ENCODE measurements at regions not wholly inside any gene's neighbourhood (a gene's known extent, or its start where the extent isn't known, plus 50 kb on each side); places are given as distances from the start of the nearest gene placed in this dataset.

GRCh38 chr16:23008041-23008440, 141.2 kb downstream of the USP31 start:
- no peak overlapping the region for H2AFZ ChIP-seq (ENCODE audit: low read length)
- H3K9me3 ChIP-seq (ENCODE audit: insufficient read depth in 2 of 2, low read depth in 1 of 2, low read length in 1 of 2), result no peaks in the 10 kb centered on the region
- H3K79me2 ChIP-seq (ENCODE audit: control insufficient read depth in 1 of 2, insufficient read depth in 2 of 2, low read length in 2 of 2), result no peaks in the 10 kb centered on the region
- no peak overlapping the region for H4K91ac ChIP-seq (replicated peaks; ENCODE audit: insufficient read length, low read length)
- no peak overlapping the region for H4K5ac ChIP-seq (ENCODE audit: insufficient read length, low read depth, low read length)
- no peaks in the 10 kb centered on the region for H4K20me1 ChIP-seq (replicated peaks in 1 of 2; ENCODE audit: control insufficient read depth in 1 of 2, insufficient read depth in 2 of 2, low read length in 2 of 2)
- no peak for FAIRE-seq
- no peak overlapping the region for H2BK20ac ChIP-seq (ENCODE audit: low read length)
- no peak overlapping the region for H2BK5ac ChIP-seq (ENCODE audit: low read depth, low read length)
- no peak overlapping the region for H3K4ac ChIP-seq (replicated peaks; ENCODE audit: insufficient read length, low read depth, low read length)
- H3K18ac ChIP-seq (ENCODE audit: extremely low read depth, low read length), result no peak overlapping the region
- H3K79me1 ChIP-seq (ENCODE audit: low read depth, low read length), result no peaks in the 10 kb centered on the region
- no peaks in the 10 kb centered on the region for H3K27me3 ChIP-seq (replicated peaks in 1 of 4; ENCODE audit: control insufficient read depth in 3 of 4, extremely low read depth in 1 of 4, insufficient read depth in 3 of 4, low read length in 3 of 4)
- 91% methylated on average over 7 of the region's 7 CpGs; no CpG with 5 or more reads in 1 of the 2 experiments for WGBS, 2 experiments (ENCODE audit: extremely low coverage in 1 of 2, insufficient coverage in 1 of 2, insufficient read length in 1 of 2, insufficient replicate concordance in 2 of 2, low coverage in 1 of 2, low lambda C conversion rate in 2 of 2, missing lambda C conversion rate in 1 of 2)
- no peaks in the 10 kb centered on the region for H3K4me1 ChIP-seq (replicated peaks in 1 of 4; ENCODE audit: control insufficient read depth in 3 of 4, insufficient read depth in 4 of 4, low read length in 3 of 4)
- ChIA-PET CTCF (ENCODE audit: partially characterized antibody) (interaction anchor here (1.2 to 1.3 kb wide), 2 partner anchors 9 to 31 kb away, joined by 3 to 4 read pairs; no protein-coding TSS in a partner anchor), POLR2A (ENCODE audit: partially characterized antibody) (no interaction called here)
- H2BK12ac ChIP-seq (ENCODE audit: low read depth, low read length), result no peak overlapping the region
- H3K56ac ChIP-seq (replicated peaks; ENCODE audit: insufficient read length, low read depth, low read length), result no peak overlapping the region
- H2BK120ac ChIP-seq (replicated peaks; ENCODE audit: low read depth, low read length), result no peak overlapping the region
- no peak overlapping the region for H3K9ac ChIP-seq (replicated peaks in 1 of 4; ENCODE audit: extremely low read depth in 1 of 4, low read depth in 3 of 4, low read length in 3 of 4)
- H2BK15ac ChIP-seq (ENCODE audit: low read length), result no peak overlapping the region
- H3K36me3 ChIP-seq (ENCODE audit: control insufficient read depth in 2 of 4, insufficient read depth in 4 of 4, low read length in 3 of 4), result no peaks in the 10 kb centered on the region
- H3K27ac ChIP-seq (ENCODE audit: low read depth, low read length), result no peak overlapping the region
- no peak overlapping the region for H4K8ac ChIP-seq (ENCODE audit: extremely low read depth, insufficient read depth, low read length)
- no peak overlapping the region for H3K14ac ChIP-seq (ENCODE audit: insufficient read length)
- H3K4me3 ChIP-seq (ENCODE audit: extremely low read depth in 1 of 4, insufficient read depth in 2 of 4, low read depth in 3 of 4, low read length in 4 of 4), result no peak overlapping the region
- H3K23me2 ChIP-seq (ENCODE audit: low read depth, low read length), result no peaks in the 10 kb centered on the region
- H3K4me2 ChIP-seq (ENCODE audit: insufficient read depth in 1 of 2, low read depth in 2 of 2, low read length in 2 of 2), result no peak overlapping the region
- no peak overlapping the region for H3K23ac ChIP-seq (ENCODE audit: insufficient read length)
- DNase-seq (ENCODE audit: low read depth in 1 of 2, low spot score in 2 of 2), result no peak
- no peak overlapping the region for H2AK5ac ChIP-seq (ENCODE audit: low read depth, low read length)
- TF ChIP-seq SUZ12 (IDR thresholded peaks at IDR 0.05; ENCODE audit: low read length) (no peak), EP300 (IDR thresholded peaks at IDR 0.05; ENCODE audit: borderline replicate concordance in 1 of 2, low read depth in 2 of 2, low read length in 2 of 2) (no peak), FOSL1 (IDR thresholded peaks at IDR 0.05; ENCODE audit: insufficient read depth, low read depth, low read length) (no peak), HDAC2 (IDR thresholded peaks at IDR 0.05; ENCODE audit: borderline replicate concordance in 1 of 2, low read depth in 2 of 2, low read length in 2 of 2) (no peak), CTCF (IDR thresholded peaks at IDR 0.05; ENCODE audit: control extremely low read depth in 1 of 3, insufficient read depth in 1 of 3, low read depth in 1 of 3, low read length in 3 of 3) (no peak), GABPA (IDR thresholded peaks at IDR 0.05; ENCODE audit: borderline replicate concordance, insufficient read depth, low read length) (no peak), KDM1A (IDR thresholded peaks at IDR 0.05; ENCODE audit: borderline replicate concordance, low read length) (no peak), SAP30 (IDR thresholded peaks at IDR 0.05; ENCODE audit: insufficient read depth, insufficient replicate concordance, low read length) (no peak), BCL11A (IDR thresholded peaks at IDR 0.05; ENCODE audit: low read depth in 2 of 2, low read length in 2 of 2) (no peak), BACH1 (IDR thresholded peaks at IDR 0.05; ENCODE audit: low read length) (no peak), SIX5 (IDR thresholded peaks at IDR 0.05; ENCODE audit: low read depth, low read length) (no peak)
